ENCODE measurements at regions not wholly inside any gene's neighbourhood (a gene's known extent, or its start where the extent isn't known, plus 50 kb on each side); places are given as distances from the start of the nearest gene placed in this dataset.

DNA sequence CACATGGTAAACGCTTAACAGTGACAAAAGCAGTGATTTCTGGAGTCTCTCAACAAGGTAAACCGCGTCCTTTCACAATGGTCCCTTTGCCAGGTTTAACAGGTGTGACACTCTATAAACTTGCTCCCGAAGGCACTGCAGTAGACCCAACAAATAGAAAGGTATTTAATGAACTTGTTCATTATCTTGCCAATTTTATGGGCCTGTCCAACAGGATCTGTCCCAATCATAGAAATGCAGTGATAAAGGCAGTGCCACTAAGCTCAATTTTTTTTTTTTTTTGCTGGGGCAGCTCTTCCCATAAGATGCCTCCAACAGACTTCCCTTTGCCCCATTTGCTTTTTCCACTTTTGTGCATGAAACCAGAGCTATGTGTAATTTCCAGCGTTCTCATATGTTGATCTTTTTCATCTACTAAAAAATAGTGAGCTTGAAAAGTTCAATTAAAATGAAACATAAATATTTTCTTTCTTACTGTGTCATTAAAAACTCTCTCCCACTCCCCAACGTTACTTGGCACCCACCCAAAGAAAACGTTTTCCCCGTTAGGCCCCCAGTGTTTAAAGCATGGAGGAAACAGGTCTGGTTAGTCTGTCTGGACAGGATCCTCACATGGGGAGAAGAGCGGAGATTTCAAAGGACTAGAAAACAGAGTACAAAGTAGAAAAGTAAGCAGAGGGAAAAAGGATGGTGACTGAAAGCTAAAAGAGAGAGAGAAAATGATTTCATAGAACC lies 80.9 kb upstream of the SPATA31D4 start:
- no peak overlapping the region for H3K4me3 ChIP-seq (ENCODE audit: low read depth in 2 of 2, low read length in 1 of 2)
- H3K9ac ChIP-seq: no peak overlapping the region
- H3K36me3 ChIP-seq (replicated peaks in 1 of 2; ENCODE audit: control insufficient read depth in 1 of 2, insufficient read depth in 2 of 2, low read length in 1 of 2): no peaks in the 10 kb centered on the region
- H4K20me1 ChIP-seq (ENCODE audit: insufficient read depth): no peaks in the 10 kb centered on the region
- TF ChIP-seq, protein P1, sequence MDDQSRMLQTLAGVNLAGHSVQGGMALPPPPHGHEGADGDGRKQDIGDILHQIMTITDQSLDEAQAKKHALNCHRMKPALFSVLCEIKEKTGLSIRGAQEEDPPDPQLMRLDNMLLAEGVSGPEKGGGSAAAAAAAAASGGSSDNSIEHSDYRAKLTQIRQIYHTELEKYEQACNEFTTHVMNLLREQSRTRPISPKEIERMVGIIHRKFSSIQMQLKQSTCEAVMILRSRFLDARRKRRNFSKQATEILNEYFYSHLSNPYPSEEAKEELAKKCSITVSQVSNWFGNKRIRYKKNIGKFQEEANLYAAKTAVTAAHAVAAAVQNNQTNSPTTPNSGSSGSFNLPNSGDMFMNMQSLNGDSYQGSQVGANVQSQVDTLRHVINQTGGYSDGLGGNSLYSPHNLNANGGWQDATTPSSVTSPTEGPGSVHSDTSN (IDR thresholded peaks at IDR 0.05): no peak
- TF ChIP-seq, protein P2, sequence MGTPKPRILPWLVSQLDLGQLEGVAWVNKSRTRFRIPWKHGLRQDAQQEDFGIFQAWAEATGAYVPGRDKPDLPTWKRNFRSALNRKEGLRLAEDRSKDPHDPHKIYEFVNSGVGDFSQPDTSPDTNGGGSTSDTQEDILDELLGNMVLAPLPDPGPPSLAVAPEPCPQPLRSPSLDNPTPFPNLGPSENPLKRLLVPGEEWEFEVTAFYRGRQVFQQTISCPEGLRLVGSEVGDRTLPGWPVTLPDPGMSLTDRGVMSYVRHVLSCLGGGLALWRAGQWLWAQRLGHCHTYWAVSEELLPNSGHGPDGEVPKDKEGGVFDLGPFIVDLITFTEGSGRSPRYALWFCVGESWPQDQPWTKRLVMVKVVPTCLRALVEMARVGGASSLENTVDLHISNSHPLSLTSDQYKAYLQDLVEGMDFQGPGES (IDR thresholded peaks at IDR 0.05; ENCODE audit: low read depth, low read length): no peak
- TF ChIP-seq GATA2 (CRISPR knock-in tag; IDR thresholded peaks at IDR 0.05): no peak
- no peak for TF ChIP-seq ZBTB33 (IDR thresholded peaks at IDR 0.05; ENCODE audit: borderline replicate concordance, low read depth)
- TF ChIP-seq ELF1 (IDR thresholded peaks at IDR 0.05): no peak
- TF ChIP-seq, protein P3, sequence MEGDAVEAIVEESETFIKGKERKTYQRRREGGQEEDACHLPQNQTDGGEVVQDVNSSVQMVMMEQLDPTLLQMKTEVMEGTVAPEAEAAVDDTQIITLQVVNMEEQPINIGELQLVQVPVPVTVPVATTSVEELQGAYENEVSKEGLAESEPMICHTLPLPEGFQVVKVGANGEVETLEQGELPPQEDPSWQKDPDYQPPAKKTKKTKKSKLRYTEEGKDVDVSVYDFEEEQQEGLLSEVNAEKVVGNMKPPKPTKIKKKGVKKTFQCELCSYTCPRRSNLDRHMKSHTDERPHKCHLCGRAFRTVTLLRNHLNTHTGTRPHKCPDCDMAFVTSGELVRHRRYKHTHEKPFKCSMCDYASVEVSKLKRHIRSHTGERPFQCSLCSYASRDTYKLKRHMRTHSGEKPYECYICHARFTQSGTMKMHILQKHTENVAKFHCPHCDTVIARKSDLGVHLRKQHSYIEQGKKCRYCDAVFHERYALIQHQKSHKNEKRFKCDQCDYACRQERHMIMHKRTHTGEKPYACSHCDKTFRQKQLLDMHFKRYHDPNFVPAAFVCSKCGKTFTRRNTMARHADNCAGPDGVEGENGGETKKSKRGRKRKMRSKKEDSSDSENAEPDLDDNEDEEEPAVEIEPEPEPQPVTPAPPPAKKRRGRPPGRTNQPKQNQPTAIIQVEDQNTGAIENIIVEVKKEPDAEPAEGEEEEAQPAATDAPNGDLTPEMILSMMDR (IDR thresholded peaks at IDR 0.05): no peak
- TF ChIP-seq FOSL2 (IDR thresholded peaks at IDR 0.05; ENCODE audit: borderline replicate concordance, low read depth): no peak
- no peak for TF ChIP-seq USF2 (IDR thresholded peaks at IDR 0.05; ENCODE audit: borderline replicate concordance, low read depth, low read length)
- no peak for TF ChIP-seq GABPA (IDR thresholded peaks at IDR 0.05; ENCODE audit: low read depth)
- TF ChIP-seq MEF2A (IDR thresholded peaks at IDR 0.05; ENCODE audit: borderline replicate concordance, low read depth): no peak
- TF ChIP-seq RFX5 (IDR thresholded peaks at IDR 0.05; ENCODE audit: low read length): no peak
- no peak for TF ChIP-seq EP300 (IDR thresholded peaks at IDR 0.05; ENCODE audit: borderline replicate concordance in 1 of 2, low read depth in 1 of 2, low read length in 1 of 2)
- no peak for TF ChIP-seq TCF12 (IDR thresholded peaks at IDR 0.05)
- no peak for TF ChIP-seq FOXJ3 (CRISPR knock-in tag; IDR thresholded peaks at IDR 0.05)
- no peak for TF ChIP-seq SMC3 (IDR thresholded peaks at IDR 0.05; ENCODE audit: low read depth, low read length)
- TF ChIP-seq JUND (IDR thresholded peaks at IDR 0.05): no peak
- peaks cover 5% of the 10 kb centered on the region for H3F3A ChIP-seq (replicated peaks; ENCODE audit: insufficient read depth)
- no peak for DNase-seq
- no peaks in the 10 kb centered on the region for H3K79me2 ChIP-seq (ENCODE audit: insufficient read depth)
- no peak overlapping the region for H2AFZ ChIP-seq (ENCODE audit: low read depth)
- no peak overlapping the region for H3K4me2 ChIP-seq
- 61% methylated on average over 9 of the region's 9 CpGs for WGBS (ENCODE audit: low lambda C conversion rate)
- H3K27me3 ChIP-seq (ENCODE audit: insufficient read depth): no peaks in the 10 kb centered on the region
- H3K9me3 ChIP-seq: no peaks in the 10 kb centered on the region
- no peaks in the 10 kb centered on the region for H3K9me2 ChIP-seq
- peaks cover 0 to 8% of the 10 kb centered on the region in 2 experiments; a peak in 1 of 4 replicates for H3K4me1 ChIP-seq (ENCODE audit: control insufficient read depth in 1 of 2, insufficient read depth in 2 of 2, low read depth in 1 of 2, low read length in 1 of 2)
- POLR2A ChIA-PET: interaction anchor here (0.6 kb wide), 1 partner anchor 22 kb away, joined by 3 read pairs; no protein-coding TSS in a partner anchor
- no peak overlapping the region for H3K27ac ChIP-seq (ENCODE audit: low read depth in 2 of 2, low read length in 1 of 2)
- CTCF ChIA-PET: interaction anchor here (1.0 to 2.6 kb wide), 5 partner anchors 9 to 324 kb away, joined by 3 to 10 read pairs (median 3); no protein-coding TSS in a partner anchor
